NCI-H510A (cell line): ENCODE measurements at regions not wholly inside any gene's neighbourhood (a gene's known extent, or its start where the extent isn't known, plus 50 kb on each side); places are given as distances from the start of the nearest gene placed in this dataset.
"Not testable (repeated sequence)": the region's sequence is repeated elsewhere in the genome, so short reads cannot be mapped to it uniquely, and the experiment has no call there.

Source experiments
- DNase-seq: peaks from one replicate; lab custom pipeline; 2025; lab: John Stamatoyannopoulos, UW

DNA sequence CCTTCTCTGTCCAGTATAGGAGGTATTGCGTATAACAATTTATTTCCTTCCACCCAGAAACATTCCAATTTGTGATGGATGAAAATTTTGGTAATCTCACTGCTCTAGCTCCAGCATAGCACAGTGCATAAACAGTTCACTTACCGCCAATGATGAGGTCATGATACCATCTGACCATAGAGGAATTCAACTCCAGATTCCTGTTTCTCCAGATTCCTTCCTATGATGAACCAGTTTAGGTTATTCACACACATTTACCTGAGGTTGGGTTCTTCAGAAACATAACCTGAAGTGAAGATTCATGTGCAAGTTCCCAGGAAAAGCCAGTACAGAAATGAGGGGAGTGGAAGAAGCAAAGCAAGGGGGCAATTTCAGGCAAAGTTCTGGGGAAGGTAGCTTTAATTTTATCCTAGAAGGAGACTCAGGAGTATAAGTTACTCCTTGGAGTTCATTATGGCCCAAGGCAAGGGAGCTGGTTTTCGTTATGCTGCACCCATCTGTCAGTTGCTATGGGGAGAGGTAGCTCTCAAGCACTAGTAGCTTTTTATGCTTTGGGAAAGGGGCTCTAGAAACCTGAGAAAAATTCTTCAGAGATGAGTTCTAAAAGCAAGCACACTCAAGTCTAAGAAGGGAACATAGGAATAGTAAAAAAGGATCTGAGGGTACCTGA is 121.6 kb downstream of the CASP12 start:
- no peak for DNase-seq

DNA sequence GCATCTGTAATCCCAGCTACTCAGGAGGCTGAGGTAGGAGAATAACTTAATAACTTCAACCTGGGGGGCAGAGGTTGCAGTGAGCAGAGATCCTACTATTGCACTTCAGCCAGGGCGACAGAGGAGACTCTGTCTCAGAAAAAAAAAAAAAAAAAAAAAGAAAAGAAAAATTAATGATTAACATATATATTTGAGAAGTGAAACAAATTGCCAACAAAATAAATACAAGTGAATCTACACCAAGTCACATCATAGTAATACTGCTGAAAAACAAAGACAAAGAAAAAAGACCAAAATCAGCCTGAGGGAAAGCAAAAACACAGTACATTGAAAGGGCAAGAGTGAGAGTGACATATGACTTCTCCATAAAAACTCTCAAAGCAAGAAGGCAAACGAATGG is 123.7 kb downstream of the CASP12 start:
- DNase-seq: no peak

DNA sequence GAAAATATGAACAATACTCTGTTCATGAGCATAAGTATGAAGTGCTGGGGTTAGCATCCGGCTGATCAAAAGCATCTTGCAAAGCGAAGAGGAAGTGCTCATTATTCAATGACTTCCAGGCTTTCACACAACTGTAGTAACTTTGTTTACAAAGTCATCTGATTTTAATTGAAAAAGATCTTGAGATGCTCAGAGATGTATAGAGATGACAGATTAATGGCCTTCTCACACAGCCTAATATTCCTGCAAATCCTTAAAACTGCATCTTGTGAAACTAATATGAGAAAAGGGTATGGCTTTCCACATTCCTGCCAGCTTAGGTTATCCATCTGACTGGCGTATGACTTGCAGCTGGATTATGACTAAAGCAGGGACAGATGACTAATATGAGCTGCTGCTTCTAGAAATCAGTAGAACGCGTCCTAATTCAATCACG is 125.4 kb downstream of the CASP12 start:
- DNase-seq: no peak

DNA sequence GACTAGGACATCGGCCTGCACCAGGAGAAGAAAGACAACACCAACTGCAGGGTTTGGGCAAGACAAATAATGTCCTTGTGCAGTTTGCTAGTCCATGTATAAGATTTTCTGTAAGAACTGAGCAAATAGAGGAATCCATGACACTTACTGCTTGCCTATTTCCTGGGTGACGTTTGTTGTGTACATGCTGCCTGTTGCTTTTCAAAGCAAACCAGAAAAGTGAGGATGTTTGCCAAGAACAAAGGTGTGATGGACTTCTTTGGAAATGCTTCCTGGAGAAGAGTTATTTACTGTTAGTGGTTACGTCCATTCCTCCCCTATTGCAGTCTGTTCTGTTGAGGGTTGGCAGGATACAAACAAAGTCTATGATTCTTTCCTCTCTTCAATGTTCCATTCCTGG is 126.5 kb downstream of the CASP12 start:
- no peak for DNase-seq

DNA sequence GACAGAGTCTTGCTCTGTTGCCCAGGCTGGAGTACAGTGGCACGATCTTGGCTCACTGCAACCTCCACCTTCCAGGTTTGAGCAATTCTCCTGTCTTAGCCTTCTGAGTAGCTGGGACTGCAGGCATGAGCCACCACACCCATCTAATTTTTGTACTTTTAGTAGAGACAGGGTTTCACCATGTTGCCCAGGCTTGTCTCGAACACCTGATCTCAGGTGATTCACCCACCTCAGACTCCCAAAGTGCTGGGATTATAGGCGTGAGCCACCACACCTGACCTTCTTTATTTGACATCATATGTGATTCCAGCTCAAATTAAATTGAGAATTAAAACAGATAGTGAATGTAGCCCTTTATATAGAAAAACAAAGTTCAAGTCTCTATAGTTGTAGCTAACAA is 127.2 kb downstream of the CASP12 start:
- DNase-seq: not testable (repeated sequence)

DNA sequence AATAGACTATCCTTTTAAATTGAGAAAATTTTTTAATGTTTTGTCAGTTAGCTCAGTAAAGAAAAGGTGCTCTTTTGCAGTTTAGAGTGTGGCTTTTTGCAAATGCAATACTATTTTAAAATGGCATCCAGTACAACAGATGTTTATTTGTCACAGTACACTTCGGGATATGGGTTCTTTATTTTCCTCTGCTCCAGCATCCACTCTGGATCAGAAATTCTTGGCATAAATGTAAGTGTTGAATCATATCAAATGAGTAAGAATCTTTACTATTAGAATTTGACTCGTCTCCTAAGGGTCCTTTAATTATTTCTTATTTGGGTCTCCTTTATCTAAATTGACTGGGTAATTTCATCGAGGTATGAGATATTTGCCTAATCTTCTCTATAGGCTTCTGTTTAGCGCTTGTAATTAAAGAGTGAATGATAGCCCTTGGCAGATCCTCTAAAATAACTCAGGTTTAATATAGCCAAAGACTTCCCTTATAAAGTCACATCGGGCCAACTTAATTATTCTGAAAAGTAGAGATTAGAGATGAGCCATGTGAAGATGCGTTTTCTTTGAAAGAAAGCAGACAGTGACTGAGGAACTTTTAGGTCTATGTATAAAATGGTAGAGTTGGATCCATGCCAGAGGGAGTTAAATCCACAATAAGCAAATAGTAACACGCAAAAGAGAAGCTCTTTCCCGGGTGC is 132.7 kb downstream of the CASP12 start:
- DNase-seq: no peak

DNA sequence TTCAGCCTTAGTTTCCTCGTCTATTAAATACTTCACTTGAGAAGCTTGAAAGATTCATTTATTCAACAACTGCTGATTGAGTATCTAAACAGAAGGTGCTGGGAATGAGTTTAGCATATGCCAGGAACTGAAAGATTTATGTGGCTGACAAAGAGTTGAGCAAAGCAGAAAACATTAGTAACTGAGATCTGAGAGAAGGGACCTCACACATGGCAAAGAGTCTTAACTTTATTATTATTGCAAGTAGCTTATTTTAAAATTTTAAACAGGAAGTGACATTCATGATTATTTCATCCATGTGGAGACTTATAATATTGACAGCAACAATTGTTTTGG is 133.6 kb downstream of the CASP12 start:
- no peak for DNase-seq

DNA sequence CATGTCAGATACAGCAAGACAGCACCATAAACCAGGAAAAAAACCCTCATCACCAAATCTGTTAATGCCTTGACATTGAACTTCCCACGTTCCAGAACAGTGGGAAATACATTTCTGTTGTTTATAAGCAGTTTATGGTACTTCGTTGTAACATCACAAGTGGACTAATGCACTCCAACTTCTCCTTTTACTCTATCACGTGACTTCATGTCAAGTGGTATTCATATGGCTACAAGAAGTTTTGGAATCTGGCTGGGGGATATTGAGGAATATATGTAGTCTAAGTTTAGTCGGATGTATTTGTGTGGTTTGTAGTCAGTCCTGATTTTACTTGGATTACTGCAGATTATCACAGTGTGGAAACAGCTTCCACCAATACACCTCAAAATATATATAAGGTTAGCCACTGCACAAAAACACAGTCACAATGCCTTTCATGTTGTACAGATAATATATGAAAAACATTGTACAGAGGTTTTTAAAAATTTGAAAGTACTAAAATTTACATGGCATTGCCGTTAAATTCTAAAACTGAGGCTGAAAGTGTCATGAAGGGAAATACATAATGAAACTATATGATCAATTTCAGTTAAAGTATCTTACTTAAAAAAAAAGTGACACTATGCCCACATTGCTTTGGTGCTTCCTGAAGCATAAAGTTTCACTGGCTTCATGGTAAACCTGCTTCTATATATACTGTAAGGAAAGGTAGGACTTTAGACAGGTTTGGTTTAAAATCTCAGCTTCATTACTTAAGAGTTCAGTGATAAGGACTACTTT is 134.1 kb downstream of the CASP12 start:
- no peak for DNase-seq

DNA sequence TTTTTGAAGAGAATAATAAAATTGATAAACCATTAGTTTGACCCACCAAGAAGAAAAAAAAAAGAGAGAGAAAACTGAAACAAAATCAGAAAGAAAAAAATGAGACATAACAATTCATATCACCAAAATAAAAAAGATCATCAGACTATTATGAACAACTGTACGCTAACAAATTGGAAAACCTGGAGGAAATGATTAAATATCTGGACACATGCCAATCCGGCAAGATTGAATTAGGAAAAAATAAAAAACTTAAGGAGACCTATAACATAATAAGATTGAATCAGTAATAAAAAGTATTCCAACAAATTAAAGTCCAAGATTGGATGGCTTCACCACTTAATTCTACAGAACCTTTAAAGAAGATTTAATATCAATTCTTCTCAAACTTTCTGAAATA is 136.7 kb downstream of the CASP12 start:
- DNase-seq: no peak

DNA sequence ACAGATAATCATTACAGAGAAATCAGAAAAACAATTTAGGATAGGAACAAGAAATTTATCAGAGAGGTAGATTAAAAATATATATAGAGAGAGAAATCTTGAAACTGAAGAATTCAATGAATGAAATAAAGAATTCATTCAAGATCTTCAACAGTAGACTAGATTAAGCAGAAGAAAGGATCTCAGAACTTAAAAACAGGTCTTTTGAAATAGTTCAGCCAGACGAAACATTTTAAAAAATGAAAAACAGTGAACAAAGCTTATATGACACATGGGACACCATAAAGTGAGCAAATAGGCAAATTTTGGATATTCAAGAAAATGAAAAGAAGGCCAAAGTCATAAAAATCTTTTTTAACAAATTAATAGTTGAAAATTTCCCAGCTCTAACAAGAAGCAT is 138.8 kb downstream of the CASP12 start:
- DNase-seq: no peak

DNA sequence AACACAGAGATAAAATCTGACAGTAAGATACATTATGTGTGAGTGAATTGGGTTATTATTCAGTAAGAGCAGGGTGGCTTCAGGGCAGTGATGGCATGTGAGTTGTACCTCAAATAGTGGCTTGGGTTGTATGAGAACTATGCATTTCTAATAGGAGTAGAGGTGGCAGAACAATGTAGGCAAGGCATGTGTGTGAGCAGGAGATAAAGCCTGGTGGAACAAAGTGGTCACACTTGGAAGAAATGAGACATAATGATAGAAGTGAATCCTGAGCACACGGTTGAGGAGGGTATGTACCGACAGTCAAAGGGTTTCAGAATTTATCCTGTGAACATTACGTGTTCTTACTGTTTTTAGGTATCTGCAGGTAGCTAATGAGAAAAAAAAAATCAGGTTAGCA is 159.3 kb downstream of the CASP12 start:
- no peak for DNase-seq

DNA sequence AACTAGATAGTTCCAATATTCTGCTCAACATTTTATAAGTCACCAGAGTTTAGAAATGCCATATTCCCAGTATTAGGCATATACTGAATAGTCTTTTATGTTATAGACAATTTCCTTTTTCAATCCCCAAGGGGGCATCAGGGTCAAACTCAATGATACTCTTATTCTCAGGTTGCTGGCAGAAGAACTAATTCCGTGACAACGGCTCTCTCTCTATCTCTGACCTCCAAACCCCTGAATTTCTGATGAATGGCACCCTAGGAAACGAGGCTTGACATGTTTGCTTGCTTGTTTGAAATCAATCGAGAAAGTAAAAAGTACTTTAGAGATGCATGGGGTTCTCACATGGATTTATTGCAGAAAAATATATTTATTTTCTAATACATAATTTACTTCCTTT is 160.1 kb downstream of the CASP12 start:
- DNase-seq: no peak

DNA sequence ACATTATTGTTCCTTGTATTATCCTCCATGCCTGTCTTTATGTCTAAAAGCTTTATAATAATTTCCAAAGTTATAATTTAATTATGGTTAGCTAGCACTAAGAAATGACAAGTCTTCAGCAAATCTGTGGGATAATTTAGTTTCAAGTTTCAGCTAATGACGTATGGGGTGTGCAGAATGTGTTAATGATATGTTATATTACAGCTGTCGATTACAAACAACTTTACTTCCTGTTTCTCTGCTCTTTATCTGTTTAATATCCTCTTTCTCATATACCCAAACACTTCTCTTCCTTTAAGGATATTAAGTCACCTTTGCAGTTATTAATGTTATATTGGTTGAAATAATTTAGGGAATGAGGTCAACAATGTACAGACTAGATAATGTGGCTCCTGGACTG is 161.8 kb downstream of the CASP12 start:
- DNase-seq: no peak

DNA sequence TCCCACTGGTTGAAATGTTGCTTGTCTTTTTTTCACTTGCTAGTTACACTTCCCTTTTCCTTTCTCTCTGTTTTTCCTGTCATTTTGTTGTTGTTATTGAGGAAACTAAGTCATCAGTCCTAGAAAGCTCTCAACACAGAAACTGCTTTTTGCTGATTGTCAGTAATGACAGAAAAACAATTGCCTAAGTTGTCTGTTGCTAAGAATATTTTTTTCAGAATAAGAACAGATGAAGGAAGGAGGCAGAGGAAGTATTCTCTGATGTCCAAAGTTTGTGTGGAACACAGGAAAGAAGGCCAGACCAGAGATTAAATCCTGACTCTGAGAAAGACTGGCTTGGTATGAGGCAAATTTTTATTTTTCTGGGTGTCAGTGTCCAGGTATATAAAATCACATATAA is 163.3 kb downstream of the CASP12 start:
- DNase-seq: no peak

DNA sequence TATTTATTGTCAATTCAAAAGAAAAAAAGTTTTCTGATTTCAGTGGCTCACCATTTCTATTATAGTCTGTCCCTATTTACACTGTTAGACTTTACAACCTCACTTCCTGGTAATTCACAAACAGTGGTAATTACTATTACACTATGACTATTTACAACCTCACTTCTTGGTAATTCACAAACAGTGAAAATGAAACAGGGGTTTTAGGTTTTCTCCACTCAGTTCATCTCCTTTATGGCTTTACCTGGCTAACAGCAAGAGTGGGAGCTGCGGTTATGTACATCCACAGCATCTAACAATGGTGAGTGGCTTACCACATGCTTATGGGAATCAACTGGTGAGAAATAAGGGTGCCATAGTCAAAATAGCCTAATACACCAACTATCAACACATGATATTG is 166.4 kb downstream of the CASP12 start:
- DNase-seq: no peak

DNA sequence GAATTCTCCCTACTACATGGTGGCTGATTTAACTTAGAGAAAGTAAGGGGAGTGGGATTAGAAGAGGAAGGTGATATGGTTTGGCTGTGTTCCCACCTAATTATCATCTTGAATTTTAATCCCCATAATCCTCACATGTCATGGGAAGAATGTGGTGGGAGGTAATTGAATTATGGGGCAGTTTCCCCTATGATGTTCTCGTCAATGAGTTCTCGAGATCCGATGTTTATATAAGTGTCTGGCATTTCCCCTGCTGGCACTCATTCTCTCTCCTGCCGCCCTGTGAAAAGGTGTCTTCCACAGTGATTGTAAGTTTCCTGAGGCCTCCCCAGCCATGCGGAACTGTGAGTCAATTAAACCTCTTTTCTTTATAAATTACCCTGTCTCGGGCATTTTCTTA is 169.3 kb downstream of the CASP12 start:
- no peak for DNase-seq

DNA sequence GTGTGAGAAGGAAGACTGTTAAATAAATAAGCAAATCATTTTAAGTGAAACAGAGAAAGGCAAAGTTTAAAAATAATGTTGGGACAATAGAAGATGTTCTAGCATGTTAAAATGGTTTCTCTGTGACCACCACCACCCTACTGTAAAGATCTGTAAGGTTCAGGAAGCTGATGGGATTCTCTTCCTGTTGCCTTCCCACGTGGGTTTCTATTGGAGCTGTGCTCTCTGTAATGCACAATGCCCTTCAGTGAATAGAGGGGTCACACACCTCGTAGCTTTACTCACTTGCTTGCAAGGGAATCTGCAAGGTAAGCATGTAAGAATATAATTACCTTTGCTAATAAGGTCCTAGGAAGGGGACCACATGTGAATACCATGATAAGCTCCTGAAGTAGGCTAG is 170.5 kb downstream of the CASP12 start:
- no peak for DNase-seq

DNA sequence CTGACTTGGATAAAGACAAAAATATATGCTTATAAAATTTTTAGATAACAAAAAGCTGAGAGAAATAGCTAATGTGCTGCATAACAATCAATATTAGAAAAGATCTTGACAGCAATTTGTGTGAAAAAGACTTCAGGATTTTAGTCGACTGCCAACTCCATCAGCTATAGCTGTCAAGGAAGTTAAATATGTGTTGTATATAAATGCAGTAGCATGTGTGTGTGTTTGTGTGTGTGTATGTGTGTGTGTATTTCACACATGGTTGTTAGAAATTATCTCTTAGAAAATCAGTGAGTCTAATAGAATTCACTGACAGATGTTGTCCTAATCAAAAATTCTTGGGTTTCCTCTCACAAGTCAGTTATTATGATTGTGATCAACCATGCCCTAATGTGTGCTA is 171.2 kb downstream of the CASP12 start:
- no peak for DNase-seq

DNA sequence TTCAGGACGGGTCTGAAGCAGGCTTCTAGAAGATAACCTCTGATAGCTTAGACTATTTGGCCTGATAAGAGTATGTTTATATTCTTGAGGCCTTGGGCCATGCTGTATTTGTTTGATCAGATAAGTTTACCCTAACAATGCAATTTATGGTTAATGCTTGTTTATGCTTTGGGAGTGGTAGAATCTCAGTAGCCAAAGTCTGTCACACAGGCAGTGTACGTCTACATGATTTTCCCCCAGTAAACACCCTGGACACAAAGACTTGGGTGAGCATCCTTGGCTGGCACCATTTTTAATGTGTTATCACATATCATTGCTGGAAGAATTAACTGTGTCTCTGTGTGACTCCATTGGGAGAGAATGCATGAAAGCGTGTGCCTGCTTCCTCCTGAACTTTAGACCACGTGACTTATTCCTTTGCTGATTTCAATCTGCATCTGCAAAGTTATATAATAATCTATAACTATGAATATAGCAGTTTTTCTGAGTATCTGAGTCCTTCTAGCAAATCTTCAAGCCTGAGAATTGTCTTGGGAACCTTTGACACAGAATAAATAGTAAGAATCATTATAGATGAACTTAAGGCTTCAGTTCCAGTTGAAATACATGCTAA is 172.4 kb downstream of the CASP12 start:
- DNase-seq: no peak

DNA sequence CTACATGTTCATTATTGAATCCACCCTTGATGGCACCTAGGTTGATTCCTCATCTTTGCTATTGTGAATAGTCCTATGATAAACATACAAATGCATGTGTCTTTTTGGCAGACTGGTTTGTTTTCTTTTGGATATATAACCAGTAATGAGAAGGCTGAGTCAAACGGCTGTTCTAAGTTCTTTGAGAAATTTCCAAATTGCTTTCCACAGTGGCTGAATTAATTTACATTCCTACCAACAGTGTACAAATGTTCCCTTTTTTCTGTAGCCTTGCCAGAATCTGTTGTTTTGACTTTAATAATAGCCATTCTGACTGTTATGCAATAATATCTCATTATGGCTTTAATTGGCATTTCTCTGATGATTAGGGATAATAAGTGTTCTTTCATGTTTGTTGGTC is 184.9 kb downstream of the CASP12 start:
- no peak for DNase-seq

DNA sequence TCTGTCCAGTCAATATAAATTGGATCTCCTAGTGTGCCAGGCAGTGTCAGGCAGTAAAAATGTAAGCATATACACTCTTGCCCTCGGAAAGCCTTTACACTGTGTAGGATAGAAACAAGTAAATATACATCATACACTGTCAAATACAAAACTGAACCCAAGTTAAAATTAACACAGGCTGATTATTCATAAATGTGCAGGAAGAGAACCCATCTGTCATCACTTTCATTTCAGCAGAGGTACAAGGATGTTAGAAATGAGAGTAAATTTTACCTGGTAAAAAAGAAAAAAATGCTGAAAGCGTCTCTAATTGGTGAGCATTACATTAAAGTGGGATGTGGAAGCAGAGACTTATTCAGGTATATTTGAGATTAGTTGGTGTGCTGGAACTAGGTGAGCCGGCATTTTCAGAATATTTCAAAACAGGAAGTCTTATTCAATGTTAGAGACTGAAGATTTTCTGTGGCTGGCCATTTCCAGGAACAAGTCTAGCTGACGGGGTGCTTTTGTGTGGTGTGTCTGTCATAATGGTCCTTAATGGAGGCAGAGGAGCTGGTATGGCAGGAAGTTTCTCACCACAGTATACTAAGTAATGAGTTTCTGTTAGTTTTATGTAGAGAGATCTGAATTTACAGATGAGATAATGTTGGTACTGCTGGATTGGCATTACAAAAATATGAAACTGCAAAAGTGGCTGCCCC is 192.6 kb downstream of the CASP12 start:
- DNase-seq: no peak

DNA sequence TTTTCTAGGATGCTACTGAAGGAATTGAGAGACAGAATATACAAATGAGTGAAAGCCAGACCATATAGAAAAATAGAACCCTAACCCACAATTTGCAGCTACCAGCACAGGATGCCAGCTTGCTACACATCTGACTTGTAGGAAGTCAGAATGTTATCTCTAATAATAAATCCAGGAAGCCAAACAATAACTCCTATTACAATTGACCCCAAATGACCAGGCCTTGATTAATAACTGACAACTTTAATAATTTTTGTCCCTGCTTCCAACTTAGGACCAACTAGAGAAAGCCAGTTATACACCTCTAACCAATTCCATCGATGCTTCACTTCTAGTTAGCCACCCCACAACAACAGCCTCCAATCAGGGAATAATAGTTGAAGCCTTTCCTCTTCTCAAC is 193.4 kb downstream of the CASP12 start:
- no peak for DNase-seq
